ENCODE measurements at regions not wholly inside any gene's neighbourhood (a gene's known extent, or its start where the extent isn't known, plus 50 kb on each side); places are given as distances from the start of the nearest gene placed in this dataset.

- no peak for TF ChIP-seq CTCF (IDR thresholded peaks at IDR 0.05)
- TF ChIP-seq POLR2A (IDR thresholded peaks at IDR 0.05) = no peak
- TF ChIP-seq POLR2AphosphoS5 (IDR thresholded peaks at IDR 0.05) = no peak
Observed at GRCh38 chr9:18002718-18003438, 424.0 kb downstream of the SH3GL2 start.
